ENCODE measurements at regions not wholly inside any gene's neighbourhood (a gene's known extent, or its start where the extent isn't known, plus 50 kb on each side); places are given as distances from the start of the nearest gene placed in this dataset.

GRCh38 chr11:11732116-11732515 is 109.7 kb upstream of the USP47 start:
- Histone ChIP-seq H3K4me3 (ENCODE audit: insufficient read depth, low read depth, low read length) (no peak overlapping the region), H4K91ac (ENCODE audit: insufficient read depth, low read depth, low read length) (no peak overlapping the region), H2BK15ac (ENCODE audit: low read depth, low read length) (no peak overlapping the region), H3K18ac (ENCODE audit: low read depth, low read length) (no peak overlapping the region), H4K5ac (ENCODE audit: low read depth, low read length) (no peak overlapping the region), H3K9me1 (ENCODE audit: insufficient read depth, low read length) (0 out of 2 replicates have a peak, but pooled peaks cover 3% of the 10 kb centered on the region), H3K14ac (replicated peaks; ENCODE audit: low read depth, low read length) (no peak overlapping the region), H4K20me1 (ENCODE audit: insufficient read depth, low read length) (no peaks in the 10 kb centered on the region), H4K8ac (ENCODE audit: low read depth in 2 of 2, low read length in 2 of 2) (no peak overlapping the region), H3K56ac (ENCODE audit: extremely low read depth, insufficient read depth, low read length) (no peak overlapping the region), H2BK5ac (ENCODE audit: low read depth, low read length, poor library complexity, severe bottlenecking) (no peak overlapping the region), H3K4me2 (ENCODE audit: low read depth, low read length) (no peak overlapping the region), H3K23ac (ENCODE audit: low read depth, low read length) (no peak overlapping the region), H3K36me3 (ENCODE audit: control insufficient read depth, insufficient read depth, low read length) (no peaks in the 10 kb centered on the region), H3K27me3 (ENCODE audit: control insufficient read depth, insufficient read depth, low read length) (peaks cover 17% of the 10 kb centered on the region), H2AK9ac (replicated peaks; ENCODE audit: low read depth, low read length, poor library complexity) (no peak overlapping the region), H3K9me3 (ENCODE audit: control insufficient read depth, insufficient read depth, low read length) (no peaks in the 10 kb centered on the region), H3K27ac (ENCODE audit: insufficient read depth, low read length) (no peak overlapping the region), H2BK120ac (ENCODE audit: low read depth, low read length) (no peak overlapping the region), H2AK5ac (ENCODE audit: low read depth, low read length) (no peak overlapping the region), H3K9ac (ENCODE audit: low read depth, low read length) (no peak overlapping the region), H2BK20ac (ENCODE audit: low read depth, low read length) (no peak overlapping the region), H3K79me1 (ENCODE audit: low read depth in 1 of 2, low read length in 2 of 2) (no peaks in the 10 kb centered on the region), H3K4ac (ENCODE audit: low read depth, low read length) (no peak overlapping the region), H2AFZ (replicated peaks; ENCODE audit: low read length, poor library complexity) (no peak overlapping the region), H3K4me1 (ENCODE audit: control insufficient read depth, insufficient read depth, low read length) (no peaks in the 10 kb centered on the region)
- in situ Hi-C loops (cut with MboI; ENCODE audit: low sequenced_read_pairs): no loop called here
- ChIA-PET POLR2A (ENCODE audit: unreplicated experiment) (no interaction called here), CTCF (no interaction called here)
- intact Hi-C loops (cut with micrococcal nuclease): no loop called here
- ATAC-seq (ENCODE audit: low read depth) (no peak), DNase-seq (peak; percentile 54)
- WGBS, 2 experiments (ENCODE audit: extremely low coverage in 2 of 2, insufficient read length in 1 of 2): no CpG with 5 or more reads among the region's 3 CpGs
- no TSS peak for BruUV-seq (replicated peaks)
- no peak for TF ChIP-seq FOS (IDR thresholded peaks at IDR 0.05; ENCODE audit: low read depth, low read length)
- no peak for TF ChIP-seq RFX5 (IDR thresholded peaks at IDR 0.05; ENCODE audit: low read depth, low read length)
- dilution Hi-C loops (cut with HindIII; ENCODE audit: low sequenced_read_pairs, unreplicated experiment): no loop called here

Data from IMR-90 (cell line).